ENCODE measurements at regions not wholly inside any gene's neighbourhood (a gene's known extent, or its start where the extent isn't known, plus 50 kb on each side); places are given as distances from the start of the nearest gene placed in this dataset.
A peak's percentile ranks its signal among the peaks of the same experiment; 100 is the strongest.
"Not testable (repeated sequence)": the region's sequence is repeated elsewhere in the genome, so short reads cannot be mapped to it uniquely, and the experiment has no call there.

DNA sequence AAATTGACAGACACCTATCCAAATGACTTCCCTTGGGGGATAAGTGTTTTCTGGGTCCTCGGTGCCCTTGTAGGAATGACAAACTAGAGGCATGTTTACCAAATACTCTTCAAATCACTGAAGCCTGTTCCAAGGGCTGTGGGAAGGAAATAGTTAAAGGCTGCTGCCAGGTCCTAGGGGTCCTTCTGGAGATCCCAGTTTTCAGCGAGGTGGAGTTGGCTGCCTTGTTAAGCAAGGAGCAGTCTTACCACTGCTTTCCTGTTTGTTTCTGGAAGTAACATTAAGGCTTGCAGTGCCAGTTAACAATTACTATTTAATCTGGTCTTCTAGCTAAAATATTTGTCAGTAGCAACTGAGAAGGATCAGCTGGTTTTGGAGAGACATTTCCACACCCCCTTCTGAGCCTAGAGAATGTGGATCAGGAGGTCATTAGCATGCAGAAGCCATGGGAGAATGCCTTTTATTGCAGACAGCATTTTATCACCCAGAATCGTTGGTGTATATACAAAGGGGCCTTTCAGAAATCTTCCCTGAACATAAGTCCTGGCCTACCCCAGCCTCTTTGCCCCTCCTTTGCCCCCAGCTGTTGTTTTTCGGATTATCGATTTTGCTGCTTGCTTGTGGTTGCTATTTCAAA, 238.8 kb downstream of the DMAC1 start:
- in situ Hi-C loops (cut with MboI; ENCODE audit: low pct_unique_long_range_greater_than_20kb, low sequenced_read_pairs), result no loop called here
- no peak for DNase-seq

DNA sequence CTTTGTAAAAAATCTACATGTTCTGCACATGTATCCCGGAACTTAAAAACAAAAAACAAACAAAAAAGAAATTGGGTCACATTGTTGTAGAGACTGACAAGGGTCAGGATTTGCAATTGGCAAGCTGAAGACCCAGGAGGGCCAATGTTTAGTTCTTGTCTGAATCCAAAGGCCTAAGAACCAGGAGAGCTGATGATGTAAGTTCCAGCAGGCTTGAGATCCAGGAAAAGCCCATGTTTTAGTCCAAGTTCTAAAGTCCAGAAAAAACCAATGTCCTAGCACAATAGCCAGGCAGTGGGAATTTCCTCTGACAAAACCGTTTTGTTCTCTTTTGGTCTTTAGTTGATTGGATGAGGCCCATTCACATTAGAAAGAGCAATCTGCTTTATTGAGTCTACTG, 244.9 kb downstream of the DMAC1 start:
- in situ Hi-C loops (cut with MboI; ENCODE audit: low pct_unique_long_range_greater_than_20kb, low sequenced_read_pairs), result no loop called here
- no peak for DNase-seq

DNA sequence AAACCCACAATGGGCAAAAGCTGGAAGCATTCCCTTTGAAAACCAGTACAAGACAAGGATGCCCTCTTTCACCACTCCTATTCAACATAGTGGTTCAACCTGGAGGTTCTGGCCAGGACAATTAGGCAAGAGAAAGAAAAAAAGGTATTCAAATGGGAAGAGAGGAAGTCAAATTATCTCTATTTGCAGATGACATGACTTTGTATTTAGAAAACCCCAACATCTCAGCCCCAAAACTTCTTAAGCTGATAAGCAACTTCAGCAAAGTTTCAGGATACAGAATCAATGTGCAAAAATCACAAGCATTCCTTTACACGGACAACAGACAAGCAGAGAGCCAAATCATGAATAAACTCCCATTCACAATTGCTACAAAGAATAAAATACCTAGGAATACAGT, 246.9 kb downstream of the DMAC1 start:
- in situ Hi-C loops (cut with MboI; ENCODE audit: low pct_unique_long_range_greater_than_20kb, low sequenced_read_pairs); DNase-seq: not testable (repeated sequence)

DNA sequence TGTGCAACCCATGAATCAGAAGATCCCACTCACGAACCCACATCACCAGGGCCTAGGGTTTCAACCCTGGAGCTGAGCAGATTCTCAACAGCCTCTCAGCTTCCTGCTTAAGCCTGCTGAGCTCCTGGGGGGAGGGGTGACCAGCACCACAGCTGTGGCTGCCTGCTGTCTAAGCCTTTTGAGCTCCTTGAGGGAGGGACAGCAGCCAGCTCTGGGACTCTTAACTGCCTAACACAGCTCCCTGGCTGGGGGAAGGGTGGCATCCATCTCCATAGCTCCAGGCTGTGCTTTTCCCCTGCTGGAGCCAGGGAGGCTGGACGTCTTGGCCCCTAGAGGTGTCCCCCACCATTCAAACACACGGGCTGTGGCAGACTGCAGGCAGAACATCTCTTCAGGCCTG, 250.3 kb downstream of the DMAC1 start:
- in situ Hi-C loops (cut with MboI; ENCODE audit: low pct_unique_long_range_greater_than_20kb, low sequenced_read_pairs), result no loop called here
- no peak for DNase-seq

DNA sequence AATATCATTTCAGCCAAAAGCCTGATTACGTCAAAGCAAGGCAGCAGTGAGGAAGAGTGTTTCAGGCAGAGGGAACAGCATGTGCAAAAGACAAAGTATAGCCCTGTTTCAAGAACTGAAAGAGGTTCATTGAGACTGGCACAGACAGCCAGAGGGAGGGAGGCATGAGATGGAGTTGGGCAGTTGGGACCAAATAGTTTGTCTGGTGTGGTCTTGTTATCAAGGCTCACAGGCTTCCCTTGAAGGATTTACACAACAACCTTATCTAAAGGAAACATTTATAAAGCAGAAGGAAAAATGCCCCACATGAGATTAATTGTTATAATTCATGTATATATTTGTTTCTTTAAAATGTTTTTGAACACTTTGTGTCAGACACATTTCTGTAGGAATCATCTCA, 253.3 kb downstream of the DMAC1 start:
- no peak for DNase-seq
- in situ Hi-C loops (cut with MboI; ENCODE audit: low pct_unique_long_range_greater_than_20kb, low sequenced_read_pairs), result no loop called here

DNA sequence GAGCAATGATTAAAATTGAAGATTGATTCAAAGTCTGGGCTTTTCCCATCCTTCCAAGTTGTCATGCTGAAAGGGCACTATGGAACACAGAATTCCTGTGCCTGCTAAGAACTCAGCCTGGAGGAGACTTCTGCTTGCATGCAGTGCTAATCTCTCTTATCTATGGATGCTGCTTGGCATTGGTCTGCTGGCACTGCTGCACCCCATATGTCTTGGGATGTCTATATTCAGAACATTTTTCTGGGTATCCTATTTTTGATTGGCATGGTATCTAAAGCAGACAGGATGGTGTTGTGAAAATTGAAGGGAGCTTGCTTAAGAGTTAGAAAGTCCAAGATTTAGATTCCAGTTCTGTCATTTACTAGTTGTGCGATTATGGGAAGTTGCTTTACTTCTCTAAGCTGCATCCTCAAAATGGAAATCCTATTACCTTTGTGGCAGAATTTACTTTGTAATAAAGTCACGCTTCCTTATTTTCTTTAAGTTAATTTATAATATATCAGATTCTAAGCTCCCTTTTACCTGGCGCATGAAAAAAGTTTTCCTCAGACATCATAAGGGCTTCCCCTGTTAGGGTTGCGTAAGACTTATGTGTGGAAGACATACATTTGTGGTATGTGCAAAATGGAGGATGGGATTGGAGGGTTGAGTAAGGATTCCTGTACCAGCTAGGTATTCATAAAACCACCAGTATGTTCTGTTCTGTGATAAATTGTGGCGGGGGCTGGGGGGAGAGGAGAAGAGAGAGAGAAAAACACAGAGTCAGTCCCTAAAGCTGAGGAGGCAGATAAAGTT, 254.0 kb downstream of the DMAC1 start:
- in situ Hi-C loops (cut with MboI; ENCODE audit: low pct_unique_long_range_greater_than_20kb, low sequenced_read_pairs), result no loop called here
- DNase-seq, result no peak

DNA sequence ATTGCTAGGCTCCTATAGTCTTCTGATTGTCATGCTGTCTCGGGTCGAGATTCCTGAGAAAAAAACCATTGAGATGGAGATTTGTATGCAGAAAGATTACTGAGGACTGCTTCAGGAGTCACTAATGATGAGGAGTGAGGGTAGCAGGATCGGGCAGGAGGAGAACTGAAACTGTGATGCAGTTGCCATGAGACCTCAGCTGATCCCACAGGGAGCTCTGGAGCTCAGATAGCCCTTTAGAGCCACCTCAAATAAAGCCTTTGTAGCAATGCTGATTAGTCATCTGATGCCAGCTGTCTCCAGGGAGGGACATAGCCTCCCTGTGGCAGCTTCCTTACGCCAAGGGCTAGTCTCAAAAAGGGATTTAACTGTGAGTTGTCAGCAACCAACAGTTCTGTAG, 256.9 kb downstream of the DMAC1 start:
- no peak for DNase-seq
- in situ Hi-C loops (cut with MboI; ENCODE audit: low pct_unique_long_range_greater_than_20kb, low sequenced_read_pairs), result no loop called here

DNA sequence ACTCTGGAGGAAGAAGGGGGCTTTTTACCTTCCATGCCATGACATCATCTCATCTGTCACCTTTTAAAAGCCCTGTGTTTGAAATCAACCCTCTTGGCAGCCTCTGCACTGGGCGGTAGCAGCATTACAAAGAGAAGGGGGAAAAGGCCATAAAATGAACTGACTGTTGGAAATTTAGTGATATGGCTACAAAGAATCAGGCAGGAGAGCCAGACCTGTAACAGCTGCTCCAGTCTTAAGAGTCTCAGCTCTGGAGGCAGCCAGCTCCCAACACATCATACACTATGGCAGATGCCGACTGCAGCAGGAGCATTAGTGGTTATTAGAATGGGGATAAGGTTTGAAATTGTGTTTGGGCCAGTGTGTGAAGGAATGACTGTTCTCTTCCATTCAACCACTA, 257.5 kb downstream of the DMAC1 start:
- in situ Hi-C loops (cut with MboI; ENCODE audit: low pct_unique_long_range_greater_than_20kb, low sequenced_read_pairs), result no loop called here

DNA sequence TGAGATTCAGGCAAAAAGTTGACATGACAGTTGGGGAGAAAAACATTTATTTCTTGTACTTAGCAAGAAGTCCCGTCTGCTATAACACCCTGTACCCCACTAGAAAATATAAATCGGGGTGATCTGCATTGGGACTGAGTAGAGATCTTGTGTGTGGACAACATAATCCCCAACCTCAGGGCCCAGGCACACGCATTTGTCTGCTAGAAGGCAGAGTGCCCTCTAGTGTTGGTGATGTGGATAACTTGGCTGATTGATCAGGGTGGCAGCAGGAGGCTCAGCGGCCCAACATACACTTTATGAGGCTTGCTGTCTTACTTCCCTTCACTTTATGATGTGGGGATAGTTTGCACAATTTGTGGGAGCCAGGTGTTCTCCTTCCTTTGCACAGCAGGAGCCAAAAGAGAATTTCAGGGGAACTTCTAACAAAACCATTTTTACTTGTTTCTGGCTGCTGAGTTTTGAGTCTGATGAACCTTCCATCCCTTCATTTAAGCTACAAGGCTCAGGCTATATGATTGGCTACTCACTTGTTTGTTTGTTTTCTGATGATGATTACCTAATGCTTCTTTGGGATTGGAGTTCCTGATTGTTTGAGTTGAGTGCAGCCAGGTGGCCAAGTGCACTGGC, 263.2 kb downstream of the DMAC1 start:
- in situ Hi-C loops (cut with MboI; ENCODE audit: low pct_unique_long_range_greater_than_20kb, low sequenced_read_pairs), result no loop called here
- peak; percentile 54 for DNase-seq

More for the DNA sequence above, 257.5 kb downstream of the DMAC1 start:
- DNase-seq, result no peak

DNA sequence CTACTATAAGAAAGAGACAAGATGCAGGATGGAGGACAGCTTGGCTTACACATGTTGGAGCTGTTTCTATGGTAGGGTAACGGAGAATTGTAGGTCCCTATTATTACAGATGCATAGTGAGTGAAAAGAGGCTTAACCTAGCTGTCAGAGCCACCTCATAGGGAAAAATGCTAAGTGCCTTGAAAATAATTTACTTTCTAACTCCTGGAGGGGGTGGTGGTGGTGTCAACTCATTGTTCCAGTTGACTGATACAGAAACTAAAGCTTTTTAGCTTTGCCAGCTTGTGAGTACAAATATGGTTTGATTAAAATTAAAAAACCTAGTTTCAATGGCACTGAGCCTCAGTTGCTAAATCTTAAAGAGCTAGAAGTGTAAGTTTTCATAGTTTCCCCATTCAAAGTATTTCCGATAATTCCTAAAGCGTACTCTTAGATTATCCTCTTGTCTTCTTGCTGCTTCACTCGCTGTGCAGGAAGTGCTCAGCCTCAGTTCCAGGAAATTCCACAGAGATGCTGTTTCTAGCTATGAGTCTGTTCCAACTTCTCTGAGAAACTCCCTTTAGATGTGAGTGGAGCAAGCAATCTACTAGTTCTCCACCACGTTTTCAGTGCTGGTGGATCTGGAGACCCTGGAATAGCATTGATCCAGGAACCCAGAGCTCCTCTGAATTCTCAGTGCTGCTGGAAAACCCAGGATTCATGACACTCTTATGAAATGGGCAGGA, 265.2 kb downstream of the DMAC1 start:
- no peak for DNase-seq
- in situ Hi-C loops (cut with MboI; ENCODE audit: low pct_unique_long_range_greater_than_20kb, low sequenced_read_pairs), result no loop called here

DNA sequence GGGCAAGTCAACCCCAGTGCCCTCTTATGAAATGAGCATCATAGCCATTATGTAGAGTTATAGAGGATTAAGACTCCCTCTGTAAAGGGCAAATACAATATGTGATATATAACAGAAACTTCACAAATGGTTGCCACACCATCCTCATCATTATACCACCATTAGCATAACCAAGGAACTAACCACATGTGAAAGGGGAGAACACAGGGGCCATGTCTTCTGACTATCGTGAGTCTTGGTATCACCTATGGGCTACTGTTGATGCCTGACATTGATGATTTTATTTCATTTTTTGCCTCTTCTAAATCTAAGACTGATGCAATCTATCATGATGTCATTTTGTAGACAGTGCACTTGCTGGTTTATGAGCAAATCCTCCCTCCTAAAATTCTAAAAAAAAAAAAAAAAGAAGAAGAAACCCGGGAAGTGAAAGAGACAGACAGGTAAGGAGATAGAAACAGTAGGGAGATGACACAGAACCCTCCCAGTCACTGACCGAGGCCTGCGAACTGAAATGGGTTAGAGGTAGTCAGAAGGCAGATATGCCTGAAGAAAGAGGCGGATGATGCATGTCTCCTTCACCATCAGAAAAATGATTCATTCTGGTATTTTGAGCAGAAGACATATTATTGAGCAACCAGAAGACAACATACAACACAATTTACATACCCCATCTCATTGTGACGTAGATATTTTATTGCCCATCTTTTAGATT, 266.0 kb downstream of the DMAC1 start:
- no peak for DNase-seq
- in situ Hi-C loops (cut with MboI; ENCODE audit: low pct_unique_long_range_greater_than_20kb, low sequenced_read_pairs), result no loop called here

DNA sequence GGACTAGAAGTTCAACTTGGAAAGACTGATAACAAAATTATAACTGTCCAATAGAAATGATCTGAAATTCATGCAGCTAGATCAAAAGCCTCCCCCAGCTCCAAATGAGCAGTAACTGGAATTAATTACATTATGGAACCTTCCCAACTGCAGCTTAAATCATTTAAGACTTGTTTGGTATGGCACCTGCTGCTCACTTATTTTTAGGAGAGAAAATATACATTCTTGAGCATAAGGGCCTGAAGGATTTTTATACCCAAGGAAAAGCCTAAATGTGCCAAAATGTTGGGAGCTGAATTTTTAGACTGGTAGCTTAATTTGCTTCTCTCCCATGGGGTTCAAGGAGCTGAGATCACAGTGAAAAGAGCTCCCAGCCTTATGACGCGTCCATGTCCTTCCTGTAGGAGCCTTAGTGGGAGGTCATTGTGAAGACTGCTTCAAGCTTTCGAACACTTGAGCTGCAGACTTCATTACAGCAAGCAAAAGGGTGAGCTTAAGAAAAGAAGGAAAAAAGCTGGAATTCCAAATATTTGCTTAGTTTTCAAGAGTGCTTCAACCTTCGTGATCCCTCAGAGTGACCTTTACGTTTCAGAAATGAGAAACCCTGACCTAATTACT, 276.0 kb downstream of the DMAC1 start:
- DNase-seq, result no peak
- in situ Hi-C loops (cut with MboI; ENCODE audit: low pct_unique_long_range_greater_than_20kb, low sequenced_read_pairs), result no loop called here

DNA sequence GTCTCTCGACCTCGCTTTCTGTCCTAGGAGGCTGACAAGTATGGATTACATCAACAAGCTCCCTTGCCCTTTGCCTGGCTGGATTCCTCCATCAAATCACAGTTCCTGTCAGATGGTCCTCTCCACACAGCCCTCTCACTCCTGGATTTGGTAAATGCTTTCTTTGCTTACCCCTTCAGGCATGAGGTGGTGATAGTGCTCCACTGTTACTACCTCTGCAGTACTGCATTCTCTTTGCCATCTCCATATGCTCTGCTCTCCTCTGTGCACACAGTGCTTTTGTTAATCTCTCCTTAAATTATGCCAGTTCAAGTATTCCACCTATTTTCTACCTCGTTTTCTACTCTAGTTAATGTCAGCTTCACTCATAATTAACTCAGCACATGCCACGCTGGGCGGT, 279.2 kb downstream of the DMAC1 start:
- DNase-seq, result no peak
- in situ Hi-C loops (cut with MboI; ENCODE audit: low pct_unique_long_range_greater_than_20kb, low sequenced_read_pairs), result no loop called here

DNA sequence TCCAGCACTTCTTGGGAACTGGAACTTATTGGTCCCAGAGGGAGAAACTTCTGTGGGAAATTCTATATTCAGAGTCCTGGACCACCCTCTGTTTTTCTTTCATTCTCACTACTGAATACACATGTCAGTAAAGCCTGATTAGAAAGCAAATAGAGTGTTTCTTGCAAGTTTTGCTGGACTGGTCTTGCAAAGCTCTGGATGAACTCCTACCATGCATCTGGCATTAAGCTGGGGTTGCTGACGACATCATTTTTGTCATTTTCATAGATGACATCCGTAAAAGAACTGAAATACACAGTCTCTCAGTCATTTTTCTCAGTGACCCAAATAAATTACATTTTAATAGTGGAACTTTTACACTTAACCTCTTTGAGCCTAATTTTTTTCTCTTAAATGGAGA, 283.2 kb downstream of the DMAC1 start:
- no peak for DNase-seq
- in situ Hi-C loops (cut with MboI; ENCODE audit: low pct_unique_long_range_greater_than_20kb, low sequenced_read_pairs), result no loop called here

DNA sequence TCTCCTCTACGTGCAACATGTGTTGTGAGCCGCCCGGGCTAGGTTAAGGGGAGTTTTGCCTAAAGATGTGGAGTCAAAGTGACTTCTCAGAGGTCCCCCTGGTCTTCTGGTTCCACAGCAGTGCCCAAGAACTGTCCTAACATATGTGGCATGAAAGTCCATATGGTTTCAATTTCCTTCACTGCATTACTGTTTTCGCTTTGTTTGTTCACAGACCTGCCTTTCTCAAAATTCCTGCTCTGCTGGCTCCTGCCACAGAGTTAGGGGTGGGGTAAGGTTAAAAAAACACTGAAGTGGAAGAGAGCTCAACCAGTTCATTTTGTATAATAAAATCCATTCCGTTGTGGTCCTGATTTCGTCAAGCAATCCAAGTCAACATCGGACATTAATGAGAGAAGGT, 289.4 kb downstream of the DMAC1 start:
- no peak for DNase-seq
- in situ Hi-C loops (cut with MboI; ENCODE audit: low pct_unique_long_range_greater_than_20kb, low sequenced_read_pairs), result no loop called here

DNA sequence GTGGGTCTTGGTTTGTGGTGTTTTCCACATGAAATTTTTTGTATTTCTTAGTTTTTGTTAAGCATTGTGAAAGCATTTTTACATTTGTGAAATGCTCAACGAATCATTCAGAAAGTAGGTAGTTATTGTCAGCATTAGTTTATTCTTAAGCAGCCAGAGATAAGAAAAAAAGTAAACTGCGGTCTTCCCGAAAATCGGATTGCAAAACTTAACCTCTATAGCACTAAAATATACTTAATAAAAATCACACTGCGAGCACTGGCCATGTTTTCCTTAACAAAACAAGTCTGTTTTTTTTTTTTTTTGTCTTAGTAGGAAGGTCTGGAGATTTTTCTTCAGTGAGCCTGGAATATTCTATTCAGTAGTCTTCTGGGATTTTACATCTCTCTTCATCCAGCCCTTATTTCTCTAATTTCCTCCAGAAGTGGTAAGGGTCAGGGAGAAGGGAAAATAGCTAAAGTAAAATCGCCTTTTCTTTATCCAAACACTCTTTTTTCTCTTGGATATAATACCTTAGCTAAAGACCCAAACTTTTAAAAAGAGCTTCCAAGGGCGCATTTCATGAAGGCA, 289.9 kb downstream of the DMAC1 start:
- in situ Hi-C loops (cut with MboI; ENCODE audit: low pct_unique_long_range_greater_than_20kb, low sequenced_read_pairs), result no loop called here

DNA sequence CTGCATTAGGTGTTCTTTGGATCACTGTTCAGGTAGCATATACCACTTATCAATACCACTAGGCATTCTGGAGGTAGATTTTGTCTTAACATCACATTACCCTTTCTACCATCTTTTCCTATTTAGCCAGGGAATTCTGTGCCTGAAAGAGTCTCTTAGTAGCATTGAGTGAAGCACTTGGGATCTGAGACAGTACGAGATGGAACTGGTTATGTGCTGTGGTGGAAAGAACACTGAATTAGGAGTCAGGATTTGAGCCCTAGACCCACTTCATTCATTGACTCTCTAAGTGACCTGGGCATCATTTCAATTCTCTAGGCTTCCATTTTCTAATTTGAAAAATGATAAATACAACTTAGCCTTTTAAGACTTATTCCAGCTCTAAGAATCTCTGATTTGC, 291.1 kb downstream of the DMAC1 start:
- no peak for DNase-seq
- in situ Hi-C loops (cut with MboI; ENCODE audit: low pct_unique_long_range_greater_than_20kb, low sequenced_read_pairs), result no loop called here

More for the DNA sequence above, 289.9 kb downstream of the DMAC1 start:
- no peak for DNase-seq

DNA sequence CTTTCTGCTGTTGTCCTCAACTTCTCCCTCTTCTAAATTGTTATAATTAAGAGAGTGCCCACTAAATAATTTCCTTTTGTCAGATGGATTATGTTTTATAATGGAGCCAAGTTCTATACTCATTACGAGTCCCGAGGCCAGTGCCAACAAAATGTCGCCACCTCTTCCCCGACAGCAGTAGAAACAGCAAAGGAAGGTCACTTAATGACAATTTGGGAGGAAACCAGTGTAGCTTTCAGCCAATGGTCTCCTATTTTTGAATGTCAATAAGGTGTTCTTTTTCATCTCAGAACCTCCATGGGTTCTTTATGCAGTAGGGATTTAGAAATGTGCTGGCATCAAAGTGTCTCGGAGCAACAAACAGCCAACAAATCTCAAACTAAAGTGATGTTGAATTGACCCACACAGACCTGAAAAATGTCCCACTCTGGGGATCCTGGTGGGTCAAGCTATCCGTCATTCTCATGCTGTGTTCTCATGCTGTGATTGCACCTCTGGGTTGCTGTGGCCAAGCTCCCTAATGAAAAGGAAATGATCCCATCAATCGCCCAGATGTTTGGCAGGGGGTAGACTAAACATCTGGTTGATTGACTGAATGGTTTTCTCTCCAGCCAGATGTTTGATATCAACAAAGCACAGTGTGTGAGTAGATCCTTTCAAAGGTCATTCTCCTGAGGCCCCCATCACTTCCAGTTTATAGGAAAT, 291.9 kb downstream of the DMAC1 start:
- no peak for DNase-seq
- in situ Hi-C loops (cut with MboI; ENCODE audit: low pct_unique_long_range_greater_than_20kb, low sequenced_read_pairs), result no loop called here
